Smooth muscle cell (in vitro differentiated cells): ENCODE measurements at regions not wholly inside any gene's neighbourhood (a gene's known extent, or its start where the extent isn't known, plus 50 kb on each side); places are given as distances from the start of the nearest gene placed in this dataset.

Experiments
- DNase-seq: peaks from one replicate; lab custom pipeline; 2025; ENCODE audit not compliant: unreplicated experiment; lab: John Stamatoyannopoulos, UW
- H2AFZ ChIP-seq: fragments of 200-600 bp; sonication (generic); 2 replicates; pipeline ENCODE4 v1.6.0; 2016; ENCODE audit warnings: antibody characterized with exemption, low read depth, mild to moderate bottlenecking
- H3F3A ChIP-seq: fragments of 200-600 bp; sonication (generic); 2 replicates; pipeline ENCODE4 v1.6.0; 2017; ENCODE audit warnings: antibody characterized with exemption, low read depth
- H3K27ac ChIP-seq: fragments of 200-600 bp; sonication (generic); 2 replicates; pipeline ENCODE4 v1.5.1; 2016; ENCODE audit warnings: low read depth, mild to moderate bottlenecking
- H3K27me3 ChIP-seq: fragments of 200-600 bp; sonication (generic); 2 replicates; pipeline ENCODE4 v1.6.1; 2016; ENCODE audit warnings: low read depth, mild to moderate bottlenecking
- H3K36me3 ChIP-seq: fragments of 200-600 bp; sonication (generic); 2 replicates; pipeline ENCODE4 v1.5.1; 2016; ENCODE audit warnings: low read depth
- H3K4me1 ChIP-seq: fragments of 200-600 bp; sonication (generic); 2 replicates; pipeline ENCODE4 v1.5.1; 2016; ENCODE audit warnings: low read depth
- H3K4me2 ChIP-seq: fragments of 200-600 bp; sonication (generic); 2 replicates; pipeline ENCODE4 v1.6.0; 2016; ENCODE audit warnings: mild to moderate bottlenecking
- H3K4me3 ChIP-seq: fragments of 200-600 bp; sonication (generic); 2 replicates; pipeline ENCODE4 v1.5.1; 2016; ENCODE audit warnings: mild to moderate bottlenecking
- H3K79me2 ChIP-seq: fragments of 200-600 bp; sonication (generic); 2 replicates; pipeline ENCODE4 v1.6.0; 2016; ENCODE audit warnings: low read depth, mild to moderate bottlenecking
- H3K9ac ChIP-seq: fragments of 200-600 bp; sonication (generic); 2 replicates; pipeline ENCODE4 v1.6.0; 2016; ENCODE audit warnings: low read depth
- H3K9me3 ChIP-seq: fragments of 200-600 bp; sonication (generic); replicated peaks from 2 replicates; pipeline ENCODE4 v1.5.1; 2016; ENCODE audit warnings: low read depth
- H4K20me1 ChIP-seq: fragments of 200-600 bp; sonication (generic); 2 replicates; pipeline ENCODE4 v1.6.0; 2016; ENCODE audit warnings: low read depth
- CTCF ChIP-seq: fragments of 200-600 bp; sonication (generic); IDR thresholded peaks from 2 replicates; pipeline ENCODE4 v1.5.1; 2017; ENCODE audit warnings: borderline replicate concordance, mild to moderate bottlenecking, antibody characterized with exemption; ENCODE audit not compliant: insufficient read depth, poor library complexity, severe bottlenecking
- WGBS: methylation state at CpG from one replicate; pipeline ENCODE4 v1.1.7; 2016; ENCODE audit warnings: low lambda C conversion rate; 5-methylcytosine and 5-hydroxymethylcytosine counted together

- H4K20me1 ChIP-seq, result no peaks in the 10 kb centered on the region
- H3K4me2 ChIP-seq, result no peak overlapping the region
- 85% methylated on average over 2 of the region's 2 CpGs for WGBS
- H3K9ac ChIP-seq, result no peak overlapping the region
- no peak overlapping the region for H2AFZ ChIP-seq
- no peak for DNase-seq
- peaks cover 22% of the 10 kb centered on the region for H3K4me1 ChIP-seq
- no peaks in the 10 kb centered on the region for H3K36me3 ChIP-seq
- no peak for TF ChIP-seq CTCF
- H3K9me3 ChIP-seq, result no peaks in the 10 kb centered on the region
- no peak overlapping the region for H3K4me3 ChIP-seq
- H3K27ac ChIP-seq, result peak overlapping the region; percentile 93
- no peaks in the 10 kb centered on the region for H3K79me2 ChIP-seq
- peaks cover 14% of the 10 kb centered on the region for H3F3A ChIP-seq
- no peaks in the 10 kb centered on the region for H3K27me3 ChIP-seq
Observed at GRCh38 chr15:36429707-36430106, 149.7 kb upstream of the CDIN1 start.

- no peak for TF ChIP-seq CTCF
- H2AFZ ChIP-seq, result no peak overlapping the region
- no peaks in the 10 kb centered on the region for H3K79me2 ChIP-seq
- H3K4me1 ChIP-seq, result peaks cover 22% of the 10 kb centered on the region
- WGBS, result 39% methylated on average over 1 of the region's 1 CpG
- no peak overlapping the region for H3K4me2 ChIP-seq
- no peaks in the 10 kb centered on the region for H3K9me3 ChIP-seq
- no peaks in the 10 kb centered on the region for H4K20me1 ChIP-seq
- H3K27me3 ChIP-seq, result no peaks in the 10 kb centered on the region
- no peak overlapping the region for H3K9ac ChIP-seq
- no peak for DNase-seq
- H3K36me3 ChIP-seq, result no peaks in the 10 kb centered on the region
- H3K27ac ChIP-seq, result peak overlapping the region; percentile 93
- no peak overlapping the region for H3K4me3 ChIP-seq
- H3F3A ChIP-seq, result peaks cover 14% of the 10 kb centered on the region
Observed at GRCh38 chr15:36430280-36430679, 149.1 kb upstream of the CDIN1 start.

GRCh38 chr15:36430726-36431265 is 148.6 kb upstream of the CDIN1 start:
- Histone ChIP-seq H3K36me3 (no peaks in the 10 kb centered on the region), H3K9ac (no peak overlapping the region), H3K4me3 (no peak overlapping the region), H3K9me3 (no peaks in the 10 kb centered on the region), H3K79me2 (no peaks in the 10 kb centered on the region), H3K4me1 (peaks cover 22% of the 10 kb centered on the region), H3K27me3 (no peaks in the 10 kb centered on the region), H3F3A (peaks cover 14% of the 10 kb centered on the region), H3K4me2 (no peak overlapping the region), H3K27ac (peak overlapping the region; percentile 93), H4K20me1 (no peaks in the 10 kb centered on the region), H2AFZ (no peak overlapping the region)
- no peak for TF ChIP-seq CTCF
- no peak for DNase-seq
- WGBS, result 81% methylated on average over 4 of the region's 4 CpGs

- Histone ChIP-seq H3K27ac (peak overlapping the region; percentile 47), H3K36me3 (no peaks in the 10 kb centered on the region), H3F3A (peaks cover 14% of the 10 kb centered on the region), H3K9ac (no peak overlapping the region), H4K20me1 (no peaks in the 10 kb centered on the region), H2AFZ (peak overlapping the region; percentile 33), H3K4me3 (no peak overlapping the region), H3K4me1 (peaks cover 14% of the 10 kb centered on the region), H3K4me2 (peak overlapping the region; percentile 9), H3K27me3 (no peaks in the 10 kb centered on the region), H3K9me3 (no peaks in the 10 kb centered on the region), H3K79me2 (no peaks in the 10 kb centered on the region)
- DNase-seq, result no peak
- no peak for TF ChIP-seq CTCF
- WGBS, result 45% methylated on average over 2 of the region's 2 CpGs
Observed at GRCh38 chr15:36432161-36432560, 147.3 kb upstream of the CDIN1 start.
